ENCODE measurements at regions not wholly inside any gene's neighbourhood (a gene's known extent, or its start where the extent isn't known, plus 50 kb on each side); places are given as distances from the start of the nearest gene placed in this dataset.
A peak's percentile ranks its signal among the peaks of the same experiment; 100 is the strongest.

DNA sequence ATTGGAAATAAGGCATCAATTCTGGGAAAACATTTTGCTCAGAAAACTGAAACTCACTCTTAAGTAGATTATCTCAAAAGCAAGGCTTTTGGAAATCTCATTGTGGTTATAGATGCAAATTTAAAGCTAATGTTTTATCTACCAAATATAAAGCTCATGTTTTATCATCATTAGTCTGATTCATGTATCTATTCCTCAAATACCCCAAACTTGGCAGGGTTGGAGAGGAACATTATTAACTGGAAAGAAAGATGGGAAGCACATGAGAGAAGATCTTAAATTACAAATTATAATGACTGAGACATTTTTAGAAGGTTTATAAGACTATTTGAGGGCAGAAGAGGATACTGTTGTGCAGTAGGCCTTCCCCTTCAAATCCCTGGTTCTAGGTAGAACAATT lies 137.3 kb upstream of the TGFBR2 start:
- H3K27ac ChIP-seq: no peak overlapping the region
- no peaks in the 10 kb centered on the region for H3K27me3 ChIP-seq
- DNase-seq: no peak
- H3K4me1 ChIP-seq: peaks cover 0 to 34% (median 24%) of the 10 kb centered on the region in 4 donors
- TF ChIP-seq, protein P1, sequence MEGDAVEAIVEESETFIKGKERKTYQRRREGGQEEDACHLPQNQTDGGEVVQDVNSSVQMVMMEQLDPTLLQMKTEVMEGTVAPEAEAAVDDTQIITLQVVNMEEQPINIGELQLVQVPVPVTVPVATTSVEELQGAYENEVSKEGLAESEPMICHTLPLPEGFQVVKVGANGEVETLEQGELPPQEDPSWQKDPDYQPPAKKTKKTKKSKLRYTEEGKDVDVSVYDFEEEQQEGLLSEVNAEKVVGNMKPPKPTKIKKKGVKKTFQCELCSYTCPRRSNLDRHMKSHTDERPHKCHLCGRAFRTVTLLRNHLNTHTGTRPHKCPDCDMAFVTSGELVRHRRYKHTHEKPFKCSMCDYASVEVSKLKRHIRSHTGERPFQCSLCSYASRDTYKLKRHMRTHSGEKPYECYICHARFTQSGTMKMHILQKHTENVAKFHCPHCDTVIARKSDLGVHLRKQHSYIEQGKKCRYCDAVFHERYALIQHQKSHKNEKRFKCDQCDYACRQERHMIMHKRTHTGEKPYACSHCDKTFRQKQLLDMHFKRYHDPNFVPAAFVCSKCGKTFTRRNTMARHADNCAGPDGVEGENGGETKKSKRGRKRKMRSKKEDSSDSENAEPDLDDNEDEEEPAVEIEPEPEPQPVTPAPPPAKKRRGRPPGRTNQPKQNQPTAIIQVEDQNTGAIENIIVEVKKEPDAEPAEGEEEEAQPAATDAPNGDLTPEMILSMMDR (IDR thresholded peaks at IDR 0.05): no peak
- no peak for TF ChIP-seq EP300 (IDR thresholded peaks at IDR 0.05)
- TF ChIP-seq POLR2AphosphoS5 (IDR thresholded peaks at IDR 0.05): no peak
- no peak for TF ChIP-seq POLR2A (IDR thresholded peaks at IDR 0.05)
- H3K4me3 ChIP-seq: no peak overlapping the region
- no peaks in the 10 kb centered on the region for H3K9me3 ChIP-seq
- no peaks in the 10 kb centered on the region for H3K36me3 ChIP-seq
- intact Hi-C loops (cut with DNase I): no loop called here

DNA sequence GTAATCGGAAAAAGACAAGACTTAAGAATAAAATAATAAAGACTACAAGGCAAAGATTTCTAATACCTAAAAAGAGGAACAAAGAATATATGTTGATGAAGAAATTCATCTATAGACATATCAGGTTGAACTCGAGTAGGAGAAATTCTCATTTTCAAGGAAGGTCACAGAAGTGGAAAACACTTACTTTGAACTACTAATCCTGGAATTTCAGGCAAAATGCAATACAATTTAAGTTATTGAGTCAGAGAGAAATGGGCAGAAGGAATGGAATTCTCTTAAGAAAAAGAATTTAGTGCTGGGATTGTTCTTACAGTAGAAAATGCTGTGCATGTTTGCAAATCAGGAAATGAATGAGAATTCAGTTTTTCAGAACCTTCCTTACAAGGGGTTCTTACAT lies 135.9 kb upstream of the TGFBR2 start:
- 86 to 93% methylated on average over 2 of the region's 2 CpGs for WGBS, 2 donors

DNA sequence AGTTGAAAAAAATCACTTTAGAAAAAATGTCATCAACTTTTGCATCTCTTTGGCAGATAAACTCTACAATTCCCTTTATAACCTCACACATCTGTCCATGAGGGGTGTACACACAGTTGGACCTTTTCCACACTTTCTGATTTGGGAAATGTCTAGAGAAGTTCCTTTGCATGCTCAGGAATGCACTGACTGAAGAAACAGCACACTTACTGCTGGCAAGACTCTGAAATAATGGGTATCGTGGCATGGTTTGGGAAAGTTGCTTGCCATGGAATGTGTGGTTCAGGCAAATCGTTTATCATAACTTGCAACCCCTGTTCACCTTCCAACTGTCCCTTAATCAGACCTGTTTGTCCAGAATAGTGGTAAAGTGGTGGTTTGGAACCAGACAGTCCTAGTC lies 135.3 kb upstream of the TGFBR2 start:
- Histone ChIP-seq H3K4me1 (peaks cover 0 to 23% (median 15%) of the 10 kb centered on the region in 4 donors), H3K27me3 (no peaks in the 10 kb centered on the region), H3K4me3 (no peak overlapping the region), H3K9me3 (no peaks in the 10 kb centered on the region), H3K36me3 (no peaks in the 10 kb centered on the region), H3K27ac (peak overlapping the region in 2 of 4 donors; percentile 48 to 65)
- 68 to 80% methylated on average over 2 of the region's 2 CpGs for WGBS, 2 donors
- DNase-seq: no peak
- TF ChIP-seq EP300 (IDR thresholded peaks at IDR 0.05) (no peak), POLR2A (IDR thresholded peaks at IDR 0.05) (no peak), POLR2AphosphoS5 (IDR thresholded peaks at IDR 0.05) (no peak)
- TF ChIP-seq, protein P1 (IDR thresholded peaks at IDR 0.05): no peak
- intact Hi-C loops (cut with DNase I): no loop called here

More for the DNA sequence above, 135.9 kb upstream of the TGFBR2 start:
- intact Hi-C loops (cut with DNase I): no loop called here
- Histone ChIP-seq H3K9me3 (no peaks in the 10 kb centered on the region), H3K4me3 (no peak overlapping the region), H3K36me3 (no peaks in the 10 kb centered on the region), H3K27ac (peak overlapping the region in 1 of 4 donors; percentile 65), H3K4me1 (peaks cover 0 to 22% (median 15%) of the 10 kb centered on the region in 4 donors), H3K27me3 (no peaks in the 10 kb centered on the region)
- TF ChIP-seq POLR2AphosphoS5 (IDR thresholded peaks at IDR 0.05) (no peak), EP300 (IDR thresholded peaks at IDR 0.05) (no peak)
- DNase-seq: no peak

DNA sequence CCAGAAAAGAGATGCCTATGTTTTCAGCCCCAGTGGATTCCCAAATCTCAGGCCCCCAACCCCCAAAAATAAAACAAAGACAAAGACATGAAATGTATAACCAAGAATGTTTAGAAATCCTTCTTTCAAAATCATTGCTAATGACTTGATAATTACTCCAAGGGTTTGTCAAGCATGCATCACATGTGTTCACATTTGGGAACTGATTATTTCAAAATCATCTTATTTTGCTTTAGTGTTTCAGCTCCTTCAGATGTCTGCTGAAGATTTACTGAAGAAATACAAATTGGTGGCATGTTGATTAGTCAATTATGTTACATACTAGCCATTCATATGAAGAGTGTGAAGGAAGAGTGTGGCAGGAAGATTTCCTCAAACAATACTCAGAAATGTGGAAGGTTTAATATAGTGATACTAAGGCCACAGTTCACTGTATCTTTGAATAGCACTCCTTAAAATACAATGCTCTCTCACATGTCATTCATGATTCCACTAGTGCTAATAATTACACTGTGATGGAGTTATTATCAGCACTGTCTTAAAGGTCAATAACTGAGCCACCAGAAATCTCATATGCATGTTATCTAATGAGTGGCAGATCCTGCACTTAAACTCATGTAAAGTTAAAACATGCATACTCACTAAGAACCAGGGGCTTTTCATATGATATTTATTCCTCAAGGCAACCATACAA lies 134.5 kb upstream of the TGFBR2 start:
- no peak for TF ChIP-seq EP300 (IDR thresholded peaks at IDR 0.05)
- TF ChIP-seq, protein P1 (IDR thresholded peaks at IDR 0.05): no peak
- TF ChIP-seq POLR2A (IDR thresholded peaks at IDR 0.05): no peak
- no peak for TF ChIP-seq POLR2AphosphoS5 (IDR thresholded peaks at IDR 0.05)
- H3K4me3 ChIP-seq: no peak overlapping the region
- intact Hi-C loops (cut with DNase I): no loop called here
- no peaks in the 10 kb centered on the region for H3K36me3 ChIP-seq
- H3K27ac ChIP-seq: peak overlapping the region in 1 of 4 donors; percentile 65
- H3K4me1 ChIP-seq: peaks cover 0 to 32% (median 23%) of the 10 kb centered on the region in 4 donors
- no peaks in the 10 kb centered on the region for H3K9me3 ChIP-seq
- no peaks in the 10 kb centered on the region for H3K27me3 ChIP-seq
- no peak for DNase-seq

DNA sequence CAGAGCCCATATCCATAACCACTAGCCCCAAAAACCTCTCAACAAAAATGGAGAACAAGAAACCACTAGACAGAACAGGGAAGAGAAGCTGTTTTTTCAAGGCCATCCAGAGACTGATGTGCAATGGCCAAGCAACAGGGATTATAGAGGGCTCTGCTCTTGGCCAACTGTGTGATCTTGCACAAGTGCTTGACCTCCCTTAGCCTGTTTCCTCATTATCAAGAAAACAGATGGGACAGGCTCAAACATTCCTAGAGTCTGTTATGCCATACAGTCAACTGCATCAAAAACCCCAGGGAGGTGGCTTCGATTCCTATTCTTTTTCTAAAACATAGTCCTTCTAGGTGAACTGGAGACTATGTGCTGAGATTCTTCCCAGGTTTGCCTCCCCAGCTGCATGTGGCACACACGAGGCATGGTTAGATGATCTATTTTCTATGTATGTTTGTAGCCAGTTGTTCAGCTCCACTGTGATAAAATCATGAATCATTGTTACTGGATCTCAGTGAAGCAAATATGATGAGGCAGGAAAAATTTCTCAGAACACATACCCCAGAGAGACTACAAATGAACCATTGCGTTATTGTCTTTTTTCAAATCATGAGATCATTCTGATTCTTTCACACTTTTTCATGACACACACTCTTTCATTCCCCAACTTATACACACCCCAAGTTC lies 132.9 kb upstream of the TGFBR2 start:
- intact Hi-C loops (cut with DNase I): no loop called here
- H3K4me1 ChIP-seq: peaks cover 0 to 37% (median 27%) of the 10 kb centered on the region in 4 donors
- DNase-seq: peak; percentile 84
- H3K4me3 ChIP-seq: no peak overlapping the region
- H3K36me3 ChIP-seq: no peaks in the 10 kb centered on the region
- peak overlapping the region in 2 of 4 donors; percentile 35 to 65 for H3K27ac ChIP-seq
- H3K9me3 ChIP-seq: no peaks in the 10 kb centered on the region
- 87 to 93% methylated on average over 3 of the region's 3 CpGs for WGBS, 2 donors
- H3K27me3 ChIP-seq: no peaks in the 10 kb centered on the region
- no peak for TF ChIP-seq EP300 (IDR thresholded peaks at IDR 0.05)
- TF ChIP-seq POLR2AphosphoS5 (IDR thresholded peaks at IDR 0.05): peak; percentile 40 to 59 (median 44)

Data from sigmoid colon (tissue), 6 donors.